ACHN (cell line): ENCODE measurements at regions not wholly inside any gene's neighbourhood (a gene's known extent, or its start where the extent isn't known, plus 50 kb on each side); places are given as distances from the start of the nearest gene placed in this dataset.

ENCODE experiments used
- DNase-seq: peaks from one replicate; pipeline ENCODE4 v3.0.0-alpha.2; 2015
- in situ Hi-C: cut with HindIII; loops from 2 replicates; pipeline ENCODE4 v1.10.0; 2017; ENCODE audit warnings: low sequenced_read_pairs, low pct_ligation_motif_present, low pct_unique_long_range_greater_than_20kb

DNA sequence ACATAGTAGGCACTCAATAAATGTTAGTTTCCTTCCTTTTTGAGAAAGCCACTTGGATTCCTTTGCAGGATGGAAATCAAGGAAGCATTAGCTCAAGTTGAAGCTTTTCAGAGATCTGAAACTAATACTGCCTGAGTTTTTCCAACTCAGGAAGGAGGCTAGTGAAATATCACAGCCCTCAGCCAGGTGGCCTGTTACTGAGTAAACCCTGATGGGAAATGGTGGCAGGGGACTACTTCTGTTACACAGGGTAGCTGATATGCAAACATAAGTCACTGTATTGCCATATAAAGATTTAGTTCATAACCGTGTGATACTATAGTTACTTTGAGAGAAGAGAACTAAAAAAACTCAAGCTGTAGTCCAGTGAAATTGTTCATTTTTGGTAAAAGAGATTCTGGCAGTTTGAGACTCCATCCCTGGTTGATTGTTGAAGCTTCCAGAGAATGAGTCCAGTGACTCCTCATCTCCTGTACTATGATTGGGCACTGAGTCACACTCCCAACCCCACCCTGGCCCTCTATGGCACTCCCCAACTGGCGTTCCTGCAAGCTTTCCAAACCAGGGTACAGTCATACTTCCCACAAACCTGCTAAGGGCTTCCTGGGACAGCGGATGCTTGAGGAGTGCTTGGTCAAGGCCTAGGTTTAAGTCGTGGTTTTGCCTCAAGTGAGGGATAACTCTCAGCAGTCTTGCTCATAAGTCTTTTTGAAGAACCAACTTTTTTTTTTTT lies 81.8 kb downstream of the MID1IP1 start:
- in situ Hi-C loops, result no loop called here
- DNase-seq, result peak; percentile 4

DNA sequence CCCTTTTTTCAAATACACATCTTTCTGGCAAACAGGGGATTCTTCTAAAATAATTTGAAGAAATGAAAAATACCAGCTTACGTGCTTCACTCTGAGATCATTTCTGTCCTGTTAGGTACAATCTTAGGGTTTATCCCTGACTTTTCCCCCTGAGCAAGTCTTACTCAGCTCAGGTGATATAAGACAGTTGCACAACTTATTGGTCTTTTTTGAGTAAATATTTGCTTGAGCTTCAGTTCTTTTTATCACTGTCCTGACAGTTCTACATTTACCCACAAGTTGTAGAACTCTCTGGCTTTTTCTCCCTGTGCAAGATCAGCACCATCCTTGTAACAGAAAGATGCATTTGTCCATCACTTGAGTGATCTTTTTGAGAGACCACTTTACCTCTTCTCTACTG lies 84.9 kb downstream of the MID1IP1 start:
- no peak for DNase-seq
- in situ Hi-C loops, result no loop called here

DNA sequence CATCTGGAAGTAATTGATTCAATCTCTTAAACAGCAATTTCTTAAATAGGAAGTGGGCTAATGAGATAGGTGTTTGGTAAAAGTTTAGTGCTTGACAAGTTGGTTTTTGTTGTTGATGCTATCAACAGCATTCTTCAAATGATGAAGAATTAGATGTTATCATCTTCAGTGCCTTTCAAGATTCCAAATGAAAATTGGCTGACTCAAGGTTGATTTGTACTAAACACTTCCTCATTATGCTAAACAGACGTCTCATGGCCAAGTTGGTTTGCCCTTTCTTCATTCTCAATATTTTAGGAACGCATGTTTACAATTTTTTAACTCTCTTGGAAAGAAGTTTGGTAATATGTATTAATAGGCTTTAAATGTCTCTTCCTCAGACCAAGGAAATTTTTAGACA lies 86.0 kb downstream of the MID1IP1 start:
- DNase-seq, result no peak
- in situ Hi-C loops, result no loop called here

DNA sequence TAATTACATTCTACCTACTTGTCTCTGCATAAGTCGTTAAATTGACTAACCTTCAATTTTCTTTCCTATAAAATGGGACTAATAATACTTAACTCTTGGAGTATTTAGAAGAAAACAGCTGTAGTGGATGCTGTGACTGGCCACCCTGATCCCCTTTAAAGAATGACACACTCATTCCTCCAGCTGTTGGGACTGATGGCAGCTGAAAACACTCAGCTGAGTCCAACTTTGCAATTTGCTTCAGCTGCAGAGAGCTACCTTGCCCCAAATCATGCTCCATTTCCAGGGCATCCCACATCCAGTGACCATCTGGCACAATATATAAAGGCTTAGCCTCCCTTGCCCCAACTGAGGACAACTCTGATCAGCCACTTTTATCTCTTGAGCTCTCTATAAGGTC lies 89.1 kb downstream of the MID1IP1 start:
- DNase-seq, result no peak
- in situ Hi-C loops, result no loop called here

DNA sequence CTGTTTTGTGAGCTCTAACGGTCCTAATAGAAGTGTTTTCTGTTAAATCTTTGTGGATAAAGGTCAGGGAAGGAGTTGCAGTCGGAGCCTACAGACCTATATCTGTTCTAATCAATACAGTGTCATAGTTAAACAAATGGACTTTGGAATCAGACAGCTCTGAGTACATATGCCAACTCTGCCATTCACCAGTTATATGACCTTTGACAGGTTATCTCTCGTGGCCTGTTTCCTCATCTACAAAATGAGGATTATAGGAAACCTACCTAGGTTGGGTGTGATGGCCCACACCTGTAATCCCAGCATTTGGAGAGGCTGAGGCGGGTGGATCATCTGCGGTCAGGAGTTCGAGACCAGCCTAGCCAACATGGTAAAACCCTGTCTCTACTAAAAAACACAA lies 89.7 kb downstream of the MID1IP1 start:
- in situ Hi-C loops, result no loop called here
- no peak for DNase-seq

DNA sequence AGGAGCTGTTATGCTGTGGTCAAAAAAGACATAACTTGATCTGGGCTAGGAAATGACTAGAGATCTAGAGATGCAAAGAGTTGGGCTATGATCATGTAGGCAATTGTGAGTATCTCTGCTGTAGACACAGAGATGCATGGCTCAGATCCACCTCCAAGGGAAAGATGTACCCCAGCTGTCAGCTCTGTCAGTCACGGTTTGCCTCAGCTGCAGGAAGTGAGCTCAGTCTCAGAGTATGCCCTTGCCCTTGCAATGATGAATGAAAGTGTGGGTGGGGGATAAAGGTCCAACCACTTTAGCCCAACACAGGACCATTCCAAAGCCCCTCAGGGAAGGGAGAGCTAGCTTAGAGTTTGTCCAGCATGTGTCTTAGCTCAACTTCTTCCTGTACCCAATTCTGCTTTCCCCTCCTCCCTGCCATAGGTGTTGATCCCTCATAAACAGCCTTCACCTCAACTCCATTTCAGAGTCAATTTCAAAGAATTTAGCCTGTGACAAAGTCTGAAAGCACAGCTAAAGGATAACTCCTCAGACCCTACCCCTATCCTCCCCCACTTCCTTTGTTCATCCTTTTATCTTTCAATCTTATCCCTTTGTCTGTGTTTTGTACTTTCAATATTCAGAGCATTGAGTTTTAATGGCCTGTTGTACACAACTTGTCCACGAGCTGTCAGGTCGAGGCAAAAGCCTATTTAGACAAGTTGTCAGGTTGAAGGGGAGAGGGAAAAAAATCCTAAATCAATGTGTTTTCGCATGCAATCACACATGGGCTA lies 90.6 kb downstream of the MID1IP1 start:
- in situ Hi-C loops, result no loop called here
- DNase-seq, result no peak

DNA sequence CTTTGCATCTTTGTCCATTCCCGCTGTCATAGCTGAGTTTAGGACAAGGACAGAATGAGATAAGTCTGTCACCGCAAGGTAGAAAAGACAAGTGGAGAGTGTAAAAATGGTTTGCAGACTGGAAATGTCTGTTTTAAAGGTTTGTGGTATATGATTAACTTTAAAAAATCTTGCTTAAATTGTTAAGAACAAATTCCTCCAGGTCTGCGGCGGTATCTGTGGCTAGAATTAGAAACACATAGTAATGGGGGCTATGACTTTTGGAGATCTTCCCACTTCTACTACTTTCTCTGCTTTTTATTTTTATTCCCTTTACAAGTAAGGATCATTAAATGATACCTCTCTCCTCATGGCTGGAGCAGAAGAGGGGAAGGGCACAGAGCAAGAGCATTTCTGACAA lies 92.2 kb downstream of the MID1IP1 start:
- in situ Hi-C loops, result no loop called here

DNA sequence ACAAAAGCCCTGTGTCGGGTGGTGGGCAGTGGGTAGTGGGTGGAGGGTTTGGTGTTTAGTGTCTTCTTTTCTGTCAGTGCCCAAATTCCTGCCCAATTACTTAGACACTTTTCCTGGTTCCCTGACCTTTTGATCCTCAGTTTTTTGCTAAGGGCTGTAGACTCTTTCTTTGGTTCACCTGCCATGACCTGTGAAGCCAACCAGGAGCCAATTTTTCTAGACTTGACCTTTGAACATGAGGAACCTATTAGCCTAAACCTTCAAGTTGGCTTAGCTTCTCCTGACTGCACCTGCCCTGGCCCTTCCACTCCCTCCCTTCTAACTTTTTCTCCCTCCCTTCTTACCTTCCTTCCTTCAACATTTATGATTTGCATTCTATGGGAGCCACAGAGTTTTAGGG lies 94.5 kb downstream of the MID1IP1 start:
- in situ Hi-C loops, result no loop called here
- no peak for DNase-seq

More for the DNA sequence above, 92.2 kb downstream of the MID1IP1 start:
- DNase-seq, result no peak

DNA sequence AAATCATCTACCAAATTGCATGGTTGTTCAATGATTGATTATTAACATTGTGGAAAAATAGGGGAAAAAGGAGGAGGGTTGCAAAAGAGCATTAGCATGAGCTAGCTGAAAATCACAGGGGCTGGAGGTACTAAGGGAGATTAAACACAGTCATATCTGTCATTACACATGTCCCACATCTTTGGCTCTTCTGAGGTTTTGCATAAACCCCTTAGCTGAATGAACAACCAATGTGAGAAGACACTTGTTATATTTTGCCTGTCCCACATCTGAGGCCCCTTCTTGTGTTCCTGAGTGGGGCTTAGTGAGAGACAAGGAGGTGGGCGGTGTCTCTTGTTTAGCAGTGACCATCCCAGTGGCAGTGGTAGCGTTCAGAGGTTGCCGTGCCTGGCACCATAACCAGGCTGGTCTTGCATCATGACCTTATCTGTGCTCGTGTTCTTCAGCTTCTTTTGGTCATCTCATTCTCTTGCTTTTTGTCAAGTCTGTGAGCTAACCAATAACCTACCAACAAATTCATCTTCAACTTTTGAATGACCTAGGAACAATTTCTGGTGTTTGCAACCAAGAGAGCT lies 95.6 kb downstream of the MID1IP1 start:
- DNase-seq, result no peak
- in situ Hi-C loops, result no loop called here

DNA sequence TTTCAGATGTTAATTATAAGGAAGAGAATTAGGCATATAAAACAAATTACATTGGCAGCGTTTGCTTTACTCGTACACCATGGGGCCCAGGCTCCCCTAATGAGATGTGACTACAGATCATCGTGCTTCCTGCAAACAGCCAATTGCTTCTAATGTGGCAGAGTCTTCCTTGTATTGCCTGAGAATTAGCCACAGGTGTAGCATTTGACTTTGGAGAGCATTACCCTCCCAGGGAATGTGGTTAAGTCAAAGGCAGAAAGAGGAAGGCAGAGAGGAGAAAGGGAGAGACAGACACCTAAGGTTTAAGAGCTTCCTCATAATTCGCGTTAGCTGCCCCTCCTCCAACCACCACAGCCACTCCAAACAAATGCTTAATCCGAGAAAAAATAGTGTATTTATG lies 97.0 kb downstream of the MID1IP1 start:
- no peak for DNase-seq

DNA sequence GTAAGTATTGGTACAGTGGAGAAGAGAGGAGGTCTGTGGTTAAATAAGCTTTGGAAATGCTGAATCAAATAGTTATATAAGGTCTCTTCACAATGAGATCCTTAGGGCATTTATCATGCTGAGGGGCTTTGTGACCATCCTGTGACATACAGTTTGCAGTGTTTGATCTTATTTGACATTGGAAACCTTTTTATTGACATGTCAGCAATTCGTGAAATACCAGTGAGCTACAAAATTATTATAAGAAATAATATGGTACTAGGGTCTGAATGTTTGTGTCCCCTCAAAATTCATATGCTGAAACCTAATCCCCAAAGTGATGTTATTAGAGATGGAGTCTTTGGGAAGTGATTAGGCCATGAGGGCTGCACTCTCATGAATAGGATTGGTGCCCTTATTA lies 98.4 kb downstream of the MID1IP1 start:
- DNase-seq, result no peak
- in situ Hi-C loops, result no loop called here

More for the DNA sequence above, 97.0 kb downstream of the MID1IP1 start:
- in situ Hi-C loops, result no loop called here

DNA sequence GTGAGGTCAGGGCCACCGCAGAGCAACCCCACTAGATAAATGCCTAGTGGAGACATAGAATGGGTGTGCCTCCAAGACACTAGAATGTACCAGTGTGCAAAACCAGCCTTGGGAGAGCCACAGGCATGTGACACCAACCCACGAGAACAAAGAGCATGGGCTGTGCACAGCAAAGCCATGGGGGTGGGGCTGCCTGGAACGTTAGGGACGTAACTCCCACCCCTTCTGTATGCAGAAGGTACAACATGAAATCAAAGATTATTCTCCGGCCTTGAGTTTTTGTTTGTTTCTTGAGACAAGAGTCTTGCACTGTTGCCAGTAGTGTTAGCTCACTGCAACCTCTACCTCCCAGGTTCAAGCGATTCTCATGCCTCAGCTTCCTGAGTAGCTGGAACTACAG lies 99.5 kb downstream of the MID1IP1 start:
- DNase-seq, result no peak
- in situ Hi-C loops, result no loop called here

DNA sequence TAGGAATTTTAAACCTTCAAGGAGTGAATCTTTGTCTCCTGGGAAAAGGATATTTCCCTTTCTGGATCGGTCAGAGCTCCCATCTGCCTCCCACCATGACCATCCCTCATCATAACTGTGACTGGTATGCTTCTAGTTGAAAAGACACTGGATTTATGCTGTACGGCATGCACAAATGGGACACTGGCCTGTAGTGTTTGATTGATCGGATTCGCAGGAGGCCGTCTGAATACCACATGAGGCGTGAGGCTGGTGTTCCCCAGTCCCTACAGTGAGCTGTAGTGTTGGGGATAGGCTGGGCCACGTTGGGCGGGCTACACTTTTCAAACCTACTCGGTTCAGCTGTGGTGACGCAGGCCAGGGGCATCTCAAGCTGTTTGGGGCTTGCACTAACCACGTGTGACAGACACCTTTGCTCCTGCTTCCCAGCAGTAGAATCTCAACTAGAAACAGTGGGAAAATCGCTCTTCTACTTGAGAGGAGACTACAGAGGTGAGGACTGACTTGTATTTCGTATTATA lies 101.8 kb downstream of the MID1IP1 start:
- no peak for DNase-seq
- in situ Hi-C loops, result no loop called here

DNA sequence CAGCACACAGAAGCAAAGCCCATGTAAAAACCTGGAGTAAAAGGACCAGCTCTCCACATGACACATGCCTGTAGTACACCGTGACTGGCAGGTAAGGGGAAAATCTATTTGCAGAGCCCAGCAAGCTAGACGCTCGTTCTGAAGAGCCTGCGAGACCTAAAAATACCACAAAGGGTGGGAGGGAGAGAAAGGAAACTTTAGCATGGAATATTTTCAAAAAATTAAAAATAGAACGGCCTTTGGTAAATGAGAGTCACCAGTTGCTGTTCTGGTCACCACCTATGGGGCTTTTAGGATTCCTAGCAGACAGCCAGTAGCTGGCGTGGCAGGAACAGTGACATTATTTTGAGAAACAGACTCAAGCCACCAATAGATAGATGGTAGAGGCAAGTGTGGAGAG lies 115.5 kb downstream of the MID1IP1 start:
- in situ Hi-C loops, result no loop called here
- no peak for DNase-seq

DNA sequence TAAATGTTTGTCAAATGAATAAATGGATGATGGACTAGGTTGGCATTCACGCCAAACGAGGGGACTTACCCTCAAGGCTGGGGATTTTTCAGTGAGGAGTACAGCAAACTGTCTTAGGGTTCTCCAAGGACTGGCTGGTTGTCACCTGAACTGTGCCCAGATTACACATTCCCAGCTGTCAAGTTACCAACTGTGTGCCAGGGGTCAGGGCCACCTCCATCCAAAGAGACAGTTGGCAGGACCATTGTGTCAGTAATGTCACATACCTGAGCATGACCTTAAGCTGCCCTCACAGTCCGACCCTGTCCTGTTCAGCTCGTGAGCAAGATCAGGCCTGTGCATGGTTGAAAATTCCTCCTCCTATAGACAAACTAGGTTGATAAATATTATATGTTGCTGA lies 116.7 kb downstream of the MID1IP1 start:
- in situ Hi-C loops, result no loop called here
- DNase-seq, result no peak

DNA sequence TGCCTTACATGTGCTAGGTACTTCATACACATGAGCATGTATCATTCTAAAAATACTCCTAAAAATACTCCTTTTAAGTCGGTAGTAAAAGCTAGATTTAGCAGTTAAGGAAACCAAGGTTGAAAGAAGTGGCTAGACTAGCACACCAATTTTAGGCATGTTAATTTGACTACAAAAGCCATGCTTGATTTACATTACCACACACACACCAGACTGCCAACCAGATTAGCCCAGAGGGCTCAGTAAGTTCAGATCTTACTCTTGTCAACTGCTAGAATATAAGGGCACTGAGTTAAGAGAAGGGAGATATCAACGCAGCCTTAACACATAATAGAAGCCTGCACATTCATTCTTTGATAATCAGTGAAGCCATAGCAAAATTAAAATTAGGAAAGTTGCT lies 117.9 kb downstream of the MID1IP1 start:
- DNase-seq, result no peak
- in situ Hi-C loops, result no loop called here

DNA sequence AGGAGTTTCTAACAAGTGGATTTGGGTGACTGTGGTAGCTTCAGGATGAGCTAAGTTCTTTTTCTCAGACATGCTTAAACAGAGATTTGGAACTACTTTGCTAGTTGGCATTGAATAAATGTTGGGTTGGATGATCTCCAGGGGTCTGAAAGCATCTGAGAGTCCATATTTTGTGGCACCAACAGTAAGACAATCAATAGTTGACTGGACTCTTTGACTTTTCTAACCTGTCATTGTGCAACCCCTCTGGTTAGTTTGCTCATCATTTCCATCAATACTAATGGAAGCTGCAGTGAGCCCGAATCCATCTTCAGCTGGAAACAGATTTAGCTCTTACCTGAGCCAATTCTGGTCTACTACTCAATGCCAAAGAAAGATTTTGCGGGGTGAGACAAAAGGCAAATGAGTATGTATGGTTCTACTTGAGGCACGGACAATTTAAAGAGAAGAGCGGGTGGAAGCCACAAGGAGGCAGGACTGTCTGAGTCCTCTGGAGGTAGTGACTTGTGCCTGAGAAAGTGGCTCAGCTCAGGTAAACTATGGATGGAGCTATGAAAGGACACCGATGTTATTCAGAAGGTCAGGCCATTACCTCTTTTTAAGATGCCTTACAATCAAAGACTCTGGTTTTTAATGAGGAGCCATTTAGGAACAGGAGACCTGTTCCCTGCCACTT lies 118.7 kb downstream of the MID1IP1 start:
- DNase-seq, result no peak
- in situ Hi-C loops, result no loop called here

DNA sequence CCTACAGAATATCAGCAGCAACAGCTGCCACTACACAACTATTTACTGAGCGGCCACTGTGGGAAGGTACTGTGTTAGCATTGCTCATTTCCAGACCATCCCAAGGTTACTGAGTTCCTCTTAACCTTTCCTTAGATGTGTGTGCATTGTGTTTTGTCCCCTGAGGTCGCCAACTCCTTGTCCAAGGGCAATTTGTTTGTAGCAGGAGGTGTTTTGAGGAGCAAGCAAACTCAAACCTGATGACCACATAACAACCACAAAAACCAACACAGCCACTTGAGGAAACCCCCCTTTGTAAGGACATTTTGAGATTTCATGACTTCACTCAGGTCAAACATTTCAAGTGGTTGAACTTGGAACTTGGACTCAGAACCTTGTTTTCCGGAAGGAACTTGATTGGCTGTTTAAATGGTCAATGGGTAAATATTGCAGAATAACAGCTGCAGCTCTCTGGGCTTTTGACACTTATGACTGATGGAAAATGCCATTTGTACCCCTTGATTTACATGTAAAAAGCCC lies 122.3 kb downstream of the MID1IP1 start:
- DNase-seq, result no peak
- in situ Hi-C loops, result no loop called here

DNA sequence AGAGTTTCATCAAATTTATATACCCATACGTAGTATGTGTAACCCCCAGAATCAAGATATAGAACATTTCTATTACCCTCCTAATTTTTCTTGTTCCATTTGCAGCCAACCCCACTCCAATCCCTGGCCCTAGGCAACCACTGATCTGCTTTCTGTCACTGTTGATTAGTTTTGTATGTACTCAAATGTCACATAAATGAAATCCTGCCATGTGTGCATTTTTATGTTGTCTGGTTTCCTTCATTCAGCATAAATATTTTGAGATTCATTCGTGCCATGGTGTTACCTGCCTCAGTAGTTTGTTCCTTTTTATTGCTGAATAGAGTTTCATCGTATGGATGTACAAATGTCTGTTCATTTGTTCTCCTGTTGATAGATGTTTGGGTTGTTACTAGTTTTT lies 126.3 kb downstream of the MID1IP1 start:
- in situ Hi-C loops, result no loop called here

More for the DNA sequence above, 126.3 kb downstream of the MID1IP1 start:
- DNase-seq, result no peak
